Tibial nerve (tissue), 4 donors: ENCODE measurements at regions not wholly inside any gene's neighbourhood (a gene's known extent, or its start where the extent isn't known, plus 50 kb on each side); places are given as distances from the start of the nearest gene placed in this dataset.

Source experiments
- CTCF ChIP-seq, 5 experiments: fragments of 200-600 bp in 3 of 5; fragments of 450-650 bp in 2 of 5; sonication (generic) in 3 of 5; IDR thresholded peaks; one replicate each; pipeline ENCODE4 v1.5.1; 2016 to 2019; ENCODE audit warnings: antibody characterized with exemption in 5 of 5, mild to moderate bottlenecking in 3 of 5, moderate library complexity in 2 of 5
- EP300 ChIP-seq, 2 donors: sonication (generic); formaldehyde crosslinking; IDR thresholded peaks; one replicate each; pipeline ENCODE4 v1.6.1; 2017; ENCODE audit warnings: antibody characterized with exemption in 2 of 2, mild to moderate bottlenecking in 1 of 2
- POLR2A ChIP-seq, 2 donors: fragments of 450-650 bp; IDR thresholded peaks; one replicate each; pipeline ENCODE4 v1.6.1; 2017; ENCODE audit warnings: antibody characterized with exemption in 2 of 2, mild to moderate bottlenecking in 2 of 2, moderate library complexity in 2 of 2

GRCh38 chr3:127036209-127037020 lies 53.5 kb downstream of the PLXNA1 start:
- TF ChIP-seq CTCF (IDR thresholded peaks at IDR 0.05) (no peak), EP300 (IDR thresholded peaks at IDR 0.05) (no peak), POLR2A (IDR thresholded peaks at IDR 0.05) (no peak)
